ENCODE measurements at regions not wholly inside any gene's neighbourhood (a gene's known extent, or its start where the extent isn't known, plus 50 kb on each side); places are given as distances from the start of the nearest gene placed in this dataset.
"Not testable (repeated sequence)": the region's sequence is repeated elsewhere in the genome, so short reads cannot be mapped to it uniquely, and the experiment has no call there.

GRCh38 chr3:118801899-118802298 lies 232.7 kb downstream of the IGSF11 start:
- no peaks in the 10 kb centered on the region for H3K27me3 ChIP-seq
- no peak overlapping the region for H3K9ac ChIP-seq (ENCODE audit: low read depth in 2 of 2, low read length in 2 of 2)
- H3K4me3 ChIP-seq: no peak overlapping the region
- no peak for DNase-seq
- intact Hi-C loops (cut with DNase I): no loop called here
- no peaks in the 10 kb centered on the region for H3K36me3 ChIP-seq
- no peaks in the 10 kb centered on the region for H3K9me3 ChIP-seq
- no peaks in the 10 kb centered on the region for H3K4me1 ChIP-seq
- H3K27ac ChIP-seq: no peak overlapping the region
- TF ChIP-seq CTCF (IDR thresholded peaks at IDR 0.05): no peak

DNA sequence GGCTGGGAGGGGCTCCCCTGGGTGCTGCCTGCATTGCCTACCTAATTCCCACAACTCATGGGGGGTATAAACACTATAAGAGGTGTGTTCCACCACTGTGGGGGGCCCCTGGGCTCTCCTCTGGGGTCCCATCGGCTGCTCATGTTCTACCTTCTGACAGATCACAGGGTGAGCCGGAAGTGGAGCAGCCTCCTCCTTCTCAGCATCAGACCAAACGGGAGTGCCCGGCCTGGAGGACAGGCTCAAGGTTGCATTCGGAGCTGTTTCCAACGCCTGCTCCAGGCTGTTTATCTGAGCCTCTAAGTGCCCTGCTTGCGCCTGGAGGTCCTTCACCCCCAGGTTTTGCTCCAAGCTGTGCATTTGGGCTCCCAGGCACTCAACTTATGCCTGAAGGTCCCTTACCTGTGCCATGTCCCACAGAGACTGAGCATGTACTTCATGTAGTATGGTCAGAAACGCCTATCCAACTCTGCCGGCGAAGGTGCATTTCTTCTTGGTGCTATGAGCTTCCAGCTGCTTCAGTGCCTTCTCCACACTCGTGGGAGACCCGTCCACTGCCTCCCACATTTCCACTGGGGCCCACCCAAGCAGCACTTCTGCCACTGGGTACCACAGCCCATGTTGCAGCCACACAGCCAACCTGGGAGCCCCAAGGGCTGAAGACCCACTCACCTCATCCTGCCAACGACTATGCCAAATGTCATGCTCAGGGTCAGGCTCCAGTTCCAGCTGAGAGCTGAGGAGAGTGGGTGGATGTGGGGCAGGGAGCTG lies 232.1 kb downstream of the IGSF11 start:
- intact Hi-C loops (cut with DNase I): no loop called here
- TF ChIP-seq CTCF (IDR thresholded peaks at IDR 0.05): no peak

GRCh38 chr3:118803096-118803476 lies 231.6 kb downstream of the IGSF11 start:
- Histone ChIP-seq H3K27ac (no peak overlapping the region), H3K4me3 (no peak overlapping the region), H3K9ac (ENCODE audit: low read depth in 2 of 2, low read length in 2 of 2) (no peak overlapping the region), H3K36me3 (no peaks in the 10 kb centered on the region), H3K4me1 (no peaks in the 10 kb centered on the region), H3K27me3 (no peaks in the 10 kb centered on the region), H3K9me3 (no peaks in the 10 kb centered on the region)
- intact Hi-C loops (cut with DNase I): no loop called here
- no peak for TF ChIP-seq CTCF (IDR thresholded peaks at IDR 0.05)
- DNase-seq: no peak

More for the DNA sequence above, 232.1 kb downstream of the IGSF11 start:
- H3K4me1 ChIP-seq: no peaks in the 10 kb centered on the region
- no peak overlapping the region for H3K9ac ChIP-seq (ENCODE audit: low read depth in 2 of 2, low read length in 2 of 2)
- H3K27me3 ChIP-seq: no peaks in the 10 kb centered on the region
- no peak overlapping the region for H3K27ac ChIP-seq
- no peak overlapping the region for H3K4me3 ChIP-seq
- H3K36me3 ChIP-seq: no peaks in the 10 kb centered on the region
- H3K9me3 ChIP-seq: no peaks in the 10 kb centered on the region
- DNase-seq: no peak

GRCh38 chr3:118805007-118805406 lies 229.6 kb downstream of the IGSF11 start:
- no peak for DNase-seq
- no peak overlapping the region for H3K27ac ChIP-seq
- H3K9ac ChIP-seq (ENCODE audit: low read depth in 2 of 2, low read length in 2 of 2): no peak overlapping the region
- TF ChIP-seq CTCF (IDR thresholded peaks at IDR 0.05): no peak
- H3K4me3 ChIP-seq: no peak overlapping the region
- intact Hi-C loops (cut with DNase I): no loop called here
- H3K27me3 ChIP-seq: no peaks in the 10 kb centered on the region
- no peaks in the 10 kb centered on the region for H3K9me3 ChIP-seq
- H3K4me1 ChIP-seq: no peaks in the 10 kb centered on the region
- H3K36me3 ChIP-seq: no peaks in the 10 kb centered on the region

DNA sequence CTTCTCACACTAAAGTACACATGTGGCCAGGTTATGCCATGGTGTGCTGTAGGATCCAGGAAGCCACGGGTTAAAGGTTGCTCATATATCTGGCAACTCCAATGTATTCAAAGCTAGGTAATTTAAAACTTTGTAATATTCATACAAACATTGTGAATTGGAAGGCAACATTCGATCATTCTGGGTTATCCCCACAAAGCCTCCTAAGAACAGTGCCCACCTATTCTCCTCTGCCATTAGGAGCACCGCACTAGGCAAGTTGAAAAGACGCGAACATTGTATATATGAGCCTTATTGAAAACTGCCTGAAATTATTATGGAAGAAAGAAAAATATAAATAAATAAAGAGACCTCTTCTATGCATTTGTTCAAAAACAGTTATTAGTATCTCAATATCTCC lies 228.2 kb downstream of the IGSF11 start:
- intact Hi-C loops (cut with DNase I): no loop called here
- Histone ChIP-seq H3K27ac (no peak overlapping the region), H3K9ac (ENCODE audit: low read depth in 2 of 2, low read length in 2 of 2) (no peak overlapping the region), H3K9me3 (no peaks in the 10 kb centered on the region), H3K4me1 (no peaks in the 10 kb centered on the region), H3K4me3 (no peak overlapping the region), H3K36me3 (no peaks in the 10 kb centered on the region), H3K27me3 (no peaks in the 10 kb centered on the region)
- TF ChIP-seq CTCF (IDR thresholded peaks at IDR 0.05): no peak
- no peak for DNase-seq

DNA sequence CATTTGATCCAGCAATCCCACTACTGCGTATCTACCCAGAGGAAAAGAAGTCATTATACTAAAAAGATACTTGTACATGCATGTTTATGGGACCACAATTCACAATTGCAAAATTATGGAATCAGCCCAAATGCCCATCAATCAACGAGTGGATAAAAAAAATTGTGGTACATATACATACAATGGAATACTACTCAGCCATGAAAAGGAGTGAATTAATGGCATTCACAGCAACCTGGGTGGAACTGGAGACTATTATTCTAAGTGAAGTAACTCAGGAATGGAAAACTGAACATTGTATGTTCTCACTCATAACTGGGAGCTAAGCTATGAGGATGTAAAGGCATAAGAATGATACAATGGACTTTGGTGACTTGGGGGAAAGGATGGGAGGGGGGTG lies 227.3 kb downstream of the IGSF11 start:
- H3K27ac ChIP-seq; H3K4me3 ChIP-seq; H3K4me1 ChIP-seq; H3K9ac ChIP-seq (ENCODE audit: low read depth in 2 of 2, low read length in 2 of 2); intact Hi-C loops (cut with DNase I); H3K9me3 ChIP-seq; DNase-seq; H3K36me3 ChIP-seq; H3K27me3 ChIP-seq: not testable (repeated sequence)

Measured in colonic mucosa (tissue), 4 donors.